Lung (tissue), 11 donors: ENCODE measurements at regions not wholly inside any gene's neighbourhood (a gene's known extent, or its start where the extent isn't known, plus 50 kb on each side); places are given as distances from the start of the nearest gene placed in this dataset.
A peak's percentile ranks its signal among the peaks of the same experiment; 100 is the strongest.

Source experiments
- ATAC-seq: fragments of 200-7000 bp; cut with Tn5 transposase; one replicate; pipeline ENCODE4 v1.9.1; 2020; ENCODE audit warnings: moderate number of reproducible peaks; ENCODE audit not compliant: insufficient read depth, low FRiP score
- DNase-seq, 3 donors: peaks; one replicate each; pipeline ENCODE4 v3.0.0-alpha.2; 2013 to 2017
- H3K27ac ChIP-seq, 2 donors: one replicate each; pipeline ENCODE4 v1.5.1; 2013; ENCODE audit warnings: mild to moderate bottlenecking in 2 of 2, moderate library complexity in 2 of 2, control low read depth in 1 of 2, inconsistent platforms in 1 of 2, low read depth in 1 of 2, low read length in 1 of 2
- H3K27me3 ChIP-seq, 3 donors: one replicate each; pipeline ENCODE4 v1.5.1; 2013; ENCODE audit warnings: low read length in 2 of 3; ENCODE audit not compliant: control insufficient read depth in 3 of 3, insufficient read depth in 3 of 3
- H3K36me3 ChIP-seq, 4 donors: one replicate each; pipeline ENCODE4 v1.5.1; 2013; ENCODE audit warnings: low read length in 4 of 4, mild to moderate bottlenecking in 1 of 4, moderate library complexity in 1 of 4; ENCODE audit not compliant: control insufficient read depth in 4 of 4, insufficient read depth in 4 of 4
- H3K4me1 ChIP-seq, 5 donors: one replicate each; pipeline ENCODE4 v1.5.1; 2013; ENCODE audit warnings: low read length in 5 of 5, mild to moderate bottlenecking in 2 of 5, moderate library complexity in 1 of 5; ENCODE audit not compliant: control insufficient read depth in 5 of 5, insufficient read depth in 5 of 5
- H3K4me3 ChIP-seq: one replicate; pipeline ENCODE4 v1.5.1; 2013; ENCODE audit warnings: mild to moderate bottlenecking, control low read depth, moderate library complexity
- H3K9ac ChIP-seq, 2 donors: one replicate each; pipeline ENCODE4 v1.5.1; 2013; ENCODE audit warnings: low read length in 2 of 2, control low read depth in 1 of 2; ENCODE audit not compliant: insufficient read depth in 1 of 2
- H3K9me3 ChIP-seq, 4 donors: one replicate each; pipeline ENCODE4 v1.5.1; 2013; ENCODE audit warnings: low read length in 3 of 4, mild to moderate bottlenecking in 1 of 4, moderate library complexity in 1 of 4; ENCODE audit not compliant: control insufficient read depth in 4 of 4, insufficient read depth in 3 of 4
- CTCF ChIP-seq: IDR thresholded peaks from 2 replicates; pipeline ENCODE4 v1.5.1; 2012; ENCODE audit warnings: mild to moderate bottlenecking; ENCODE audit errors: control extremely low read depth, extremely low read depth
- WGBS, 2 donors: extraction: QIAGEN DNeasy Blood & Tissue Kit; methylation state at CpG; one replicate each; pipeline ENCODE4 v1.1.7; 2013; 5-methylcytosine and 5-hydroxymethylcytosine counted together
- donor health status: control.
- donor health status: control.
- donor health status: Bipolar disorder and iron deficiency.
- donor health status: healthy.
- donor health status: DM: yes; HTN: yes; CAD: no.

GRCh38 chr14:34138175-34138574 lies 187.3 kb upstream of the EGLN3 start:
- Histone ChIP-seq H3K4me1 (peaks cover 0 to 16% (median 0%) of the 10 kb centered on the region in 5 donors), H3K4me3 (no peak overlapping the region), H3K9me3 (no peaks in the 10 kb centered on the region), H3K27me3 (peaks cover 0 to 24% (median 9%) of the 10 kb centered on the region in 3 donors), H3K27ac (no peak overlapping the region), H3K36me3 (no peaks in the 10 kb centered on the region), H3K9ac (no peak overlapping the region)
- TF ChIP-seq CTCF = no peak
- 33 to 38% methylated on average over 4 of the region's 4 CpGs for WGBS, 2 donors
- ATAC-seq = peak; percentile 75
- peak in 2 of 3 donors; percentile 58 to 66 for DNase-seq

DNA sequence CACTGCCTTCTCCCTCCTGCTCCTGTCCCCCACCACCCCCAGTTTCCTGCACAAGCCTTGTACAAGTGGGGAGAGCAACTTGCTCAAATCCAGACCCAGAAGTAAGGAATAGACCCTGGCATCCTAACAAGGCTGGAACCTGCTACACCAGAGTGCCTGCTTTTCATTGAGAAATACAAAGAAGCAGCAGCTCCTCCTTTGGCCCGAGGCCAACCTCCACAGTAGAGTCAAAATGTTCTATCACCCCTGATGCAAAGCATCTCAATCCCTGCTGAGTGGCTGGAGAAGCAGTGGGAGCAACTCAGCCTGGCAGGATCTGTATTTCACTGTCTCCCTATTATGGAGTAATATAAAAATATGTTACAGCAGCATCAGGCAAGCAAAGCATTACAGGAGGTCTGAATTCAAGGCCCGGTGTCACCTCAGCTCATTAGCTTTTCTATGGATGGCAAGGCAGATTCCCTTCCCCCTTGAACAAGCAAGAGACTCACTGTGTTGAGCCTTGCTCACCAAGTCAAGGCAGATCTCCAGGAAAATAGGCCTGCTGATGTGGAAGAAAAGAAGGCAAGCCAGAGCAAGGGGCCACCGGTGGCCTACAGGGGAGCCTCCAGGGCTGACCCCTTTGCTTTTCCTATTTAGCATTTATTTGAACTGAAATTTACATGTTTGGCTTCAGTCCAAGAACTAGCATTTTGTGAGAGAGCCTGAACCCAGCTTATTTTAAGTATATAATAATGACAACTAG lies 186.3 kb upstream of the EGLN3 start:
- Histone ChIP-seq H3K27me3 (peaks cover 0 to 33% (median 12%) of the 10 kb centered on the region in 3 donors), H3K9ac (no peak overlapping the region), H3K9me3 (no peaks in the 10 kb centered on the region), H3K4me1 (peaks cover 0 to 16% (median 0%) of the 10 kb centered on the region in 5 donors), H3K27ac (no peak overlapping the region), H3K4me3 (no peak overlapping the region), H3K36me3 (no peaks in the 10 kb centered on the region)
- ATAC-seq (no peak), DNase-seq (peak in 2 of 3 donors; percentile 15 to 36)
- TF ChIP-seq CTCF = no peak
- 75 to 88% methylated on average over 3 of the region's 3 CpGs for WGBS, 2 donors

DNA sequence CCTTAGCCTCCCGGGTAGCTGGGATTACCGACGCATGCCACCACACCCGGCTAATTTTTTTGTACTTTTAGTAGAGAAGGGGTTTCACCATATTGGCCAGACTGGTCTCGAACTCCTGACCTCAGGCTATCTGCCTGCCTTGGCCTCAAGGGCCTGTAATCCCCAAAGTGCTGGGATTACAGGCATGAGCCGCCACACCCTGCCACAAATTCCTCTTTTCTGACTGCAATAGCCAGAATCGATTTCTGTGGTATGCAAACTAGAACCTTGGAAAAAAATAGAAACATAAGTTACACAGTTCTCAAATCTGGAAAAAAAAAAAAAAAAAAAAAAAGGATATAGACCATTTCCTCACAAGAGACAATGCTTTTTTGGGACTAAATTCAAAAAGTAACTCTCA lies 184.6 kb upstream of the EGLN3 start:
- TF ChIP-seq CTCF = no peak
- ATAC-seq (no peak), DNase-seq (no peak)
- Histone ChIP-seq H3K9ac (no peak overlapping the region), H3K9me3 (no peaks in the 10 kb centered on the region), H3K36me3 (no peaks in the 10 kb centered on the region), H3K27ac (no peak overlapping the region), H3K4me1 (peaks cover 0 to 26% (median 4%) of the 10 kb centered on the region in 5 donors), H3K4me3 (no peak overlapping the region), H3K27me3 (peaks cover 0 to 42% (median 12%) of the 10 kb centered on the region in 3 donors)
- 81 to 84% methylated on average over 7 of the region's 7 CpGs for whole genome bisulfite sequencing, 2 donors
